GM23338 (cell line): ENCODE measurements at regions not wholly inside any gene's neighbourhood (a gene's known extent, or its start where the extent isn't known, plus 50 kb on each side); places are given as distances from the start of the nearest gene placed in this dataset.

Source experiments
- ATAC-seq: fragments of 200-7000 bp; cut with Tn5 transposase; 3 replicates; pipeline ENCODE4 v1.9.1; 2020
- DNase-seq: peaks from one replicate; pipeline ENCODE4 v3.0.0-alpha.2; 2015; ENCODE audit warnings: low spot score
- H2AFZ ChIP-seq: fragments of 200-600 bp; sonication (generic); 2 replicates; pipeline ENCODE4 v1.8.0; 2016; ENCODE audit warnings: antibody characterized with exemption, mild to moderate bottlenecking, moderate library complexity
- H3F3A ChIP-seq: fragments of 200-600 bp; sonication (generic); replicated peaks from 2 replicates; pipeline ENCODE4 v1.8.0; 2017; ENCODE audit warnings: antibody characterized with exemption, mixed run types, low read depth
- H3K27ac ChIP-seq: fragments of 200-600 bp; sonication (generic); 2 replicates; pipeline ENCODE4 v1.6.1; 2016; ENCODE audit warnings: low read depth
- H3K27me3 ChIP-seq: fragments of 200-600 bp; sonication (generic); 2 replicates; pipeline ENCODE4 v1.8.0; 2016; ENCODE audit warnings: mild to moderate bottlenecking, mixed run types, moderate library complexity; ENCODE audit not compliant: insufficient read depth
- H3K36me3 ChIP-seq: fragments of 200-600 bp; sonication (generic); 2 replicates; pipeline ENCODE4 v1.8.0; 2016; ENCODE audit warnings: mild to moderate bottlenecking; ENCODE audit not compliant: insufficient read depth
- H3K4me1 ChIP-seq: fragments of 200-600 bp; sonication (generic); 2 replicates; pipeline ENCODE4 v1.8.0; 2016; ENCODE audit warnings: mild to moderate bottlenecking, moderate library complexity; ENCODE audit not compliant: insufficient read depth
- H3K4me2 ChIP-seq: fragments of 200-600 bp; sonication (generic); 2 replicates; pipeline ENCODE4 v1.7.1; 2017; ENCODE audit warnings: mixed run types
- H3K4me3 ChIP-seq: fragments of 200-600 bp; sonication (generic); 2 replicates; pipeline ENCODE4 v1.6.1; 2016; ENCODE audit warnings: mixed run types
- H3K79me2 ChIP-seq: fragments of 200-600 bp; sonication (generic); replicated peaks from 2 replicates; pipeline ENCODE4 v1.8.0; 2017; ENCODE audit warnings: mild to moderate bottlenecking; ENCODE audit not compliant: insufficient read depth
- H3K9me2 ChIP-seq: fragments of 200-600 bp; sonication (generic); 2 replicates; pipeline ENCODE4 v1.8.0; 2017; ENCODE audit not compliant: insufficient read depth
- H4K20me1 ChIP-seq: fragments of 200-600 bp; sonication (generic); replicated peaks from 2 replicates; pipeline ENCODE4 v1.8.0; 2017; ENCODE audit warnings: mild to moderate bottlenecking; ENCODE audit not compliant: insufficient read depth
- H3K27ac Mint-ChIP-seq: 2 replicates; pipeline ENCODE4 v1.8.0; 2020; ENCODE audit warnings: inconsistent platforms, mild to moderate bottlenecking, moderate library complexity, mixed read lengths
- H3K27me3 Mint-ChIP-seq: 3 replicates; pipeline ENCODE4 v1.8.0; 2022; ENCODE audit warnings: low read depth, mild to moderate bottlenecking, moderate library complexity, mixed read lengths, inconsistent platforms; ENCODE audit not compliant: insufficient read depth, poor library complexity
- H3K36me3 Mint-ChIP-seq: 3 replicates; pipeline ENCODE4 v1.8.0; 2021; ENCODE audit warnings: low read depth, mild to moderate bottlenecking, inconsistent platforms, moderate library complexity, mixed read lengths
- H3K4me1 Mint-ChIP-seq: 3 replicates; pipeline ENCODE4 v1.8.0; 2020; ENCODE audit warnings: mild to moderate bottlenecking, inconsistent platforms, mixed read lengths
- H3K4me3 Mint-ChIP-seq: 3 replicates; pipeline ENCODE4 v1.8.0; 2021; ENCODE audit warnings: moderate library complexity, mild to moderate bottlenecking, inconsistent platforms, mixed read lengths
- H3K9me3 Mint-ChIP-seq: 3 replicates; pipeline ENCODE4 v1.8.0; 2020; ENCODE audit warnings: moderate library complexity, mild to moderate bottlenecking, inconsistent platforms, mixed read lengths
- CREB1 ChIP-seq: fragments of 250-450 bp; sonication (Bioruptor Pico); IDR thresholded peaks from 2 replicates; pipeline ENCODE4 v1.5.0; 2020; ENCODE audit warnings: low read depth, mild to moderate bottlenecking, moderate library complexity
- ETS1 ChIP-seq: IDR thresholded peaks from 2 replicates; pipeline ENCODE4 v1.6.1; 2016; ENCODE audit warnings: antibody characterized with exemption
- EZH2 ChIP-seq: fragments of 200-600 bp; sonication (generic); IDR thresholded peaks from one replicate; pipeline ENCODE4 v1.8.0; 2017; ENCODE audit warnings: antibody characterized with exemption, mild to moderate bottlenecking, low read depth; ENCODE audit not compliant: unreplicated experiment
- EZH2phosphoT487 ChIP-seq: fragments of 200-600 bp; sonication (generic); IDR thresholded peaks from one replicate; pipeline ENCODE4 v1.8.1; 2018; ENCODE audit warnings: antibody characterized with exemption; ENCODE audit not compliant: unreplicated experiment
- JUNB ChIP-seq: IDR thresholded peaks from one replicate; pipeline ENCODE4 v1.6.1; 2016; ENCODE audit warnings: antibody characterized with exemption; ENCODE audit not compliant: unreplicated experiment
- NANOG ChIP-seq: IDR thresholded peaks from 2 replicates; pipeline ENCODE4 v1.6.1; 2016; ENCODE audit warnings: antibody characterized with exemption, borderline replicate concordance
- POLR2AphosphoS5 ChIP-seq: IDR thresholded peaks from 2 replicates; pipeline ENCODE4 v1.6.1; 2016; ENCODE audit warnings: antibody characterized with exemption, low read depth
- STAT1 ChIP-seq: IDR thresholded peaks from one replicate; pipeline ENCODE4 v1.6.1; 2016; ENCODE audit warnings: antibody characterized with exemption; ENCODE audit not compliant: unreplicated experiment
- ZNF114 ChIP-seq: fragments of 250-450 bp; sonication (Bioruptor Pico); IDR thresholded peaks from 2 replicates; pipeline ENCODE4 v1.5.0; 2020; ENCODE audit warnings: mild to moderate bottlenecking, moderate library complexity
- ZNF331 ChIP-seq: fragments of 250-450 bp; sonication (Bioruptor Pico); IDR thresholded peaks from 2 replicates; pipeline ENCODE4 v1.5.0; 2020; ENCODE audit warnings: low read depth, mild to moderate bottlenecking, moderate library complexity
- TF ChIP-seq, protein P1 (sequence below), 2 experiments: fragments of 200-600 bp in 1 of 2; sonication (generic) in 1 of 2; conservative IDR thresholded peaks; 2 replicates each; pipeline versions ENCODE4 v1.5.1 to v1.6.1; 2016 to 2017; ENCODE audit warnings: antibody characterized with exemption in 2 of 2, low read depth in 2 of 2, mild to moderate bottlenecking in 2 of 2, moderate library complexity in 1 of 2
- TF ChIP-seq, protein P2 (sequence below): IDR thresholded peaks from one replicate; pipeline ENCODE4 v1.6.1; 2018; ENCODE audit warnings: antibody characterized with exemption; ENCODE audit not compliant: unreplicated experiment

GRCh38 chr3:74771401-74771800 is 156.9 kb upstream of the CNTN3 start:
- no peaks in the 10 kb centered on the region for H3K9me2 ChIP-seq
- H3F3A ChIP-seq = no peaks in the 10 kb centered on the region
- ATAC-seq (no peak), DNase-seq (no peak)
- H3K4me1 ChIP-seq = no peaks in the 10 kb centered on the region
- H3K36me3 ChIP-seq = no peaks in the 10 kb centered on the region
- no peaks in the 10 kb centered on the region for H3K79me2 ChIP-seq
- no peaks in the 10 kb centered on the region for H3K27me3 ChIP-seq
- Mint-ChIP-seq H3K4me3 (no peak overlapping the region), H3K36me3 (no peaks in the 10 kb centered on the region), H3K27me3 (peaks cover 2% of the 10 kb centered on the region), H3K9me3 (no peaks in the 10 kb centered on the region), H3K4me1 (no peaks in the 10 kb centered on the region), H3K27ac (no peak overlapping the region)
- no peak overlapping the region for H3K4me2 ChIP-seq
- no peak overlapping the region for H2AFZ ChIP-seq
- TF ChIP-seq EZH2 (no peak), POLR2AphosphoS5 (no peak), STAT1 (no peak), ZNF331 (CRISPR knock-in tag) (no peak), ZNF114 (no peak), CREB1 (CRISPR knock-in tag) (no peak)
- no peak overlapping the region for H3K4me3 ChIP-seq
- H4K20me1 ChIP-seq = no peaks in the 10 kb centered on the region
- no peak overlapping the region for H3K27ac ChIP-seq

DNA sequence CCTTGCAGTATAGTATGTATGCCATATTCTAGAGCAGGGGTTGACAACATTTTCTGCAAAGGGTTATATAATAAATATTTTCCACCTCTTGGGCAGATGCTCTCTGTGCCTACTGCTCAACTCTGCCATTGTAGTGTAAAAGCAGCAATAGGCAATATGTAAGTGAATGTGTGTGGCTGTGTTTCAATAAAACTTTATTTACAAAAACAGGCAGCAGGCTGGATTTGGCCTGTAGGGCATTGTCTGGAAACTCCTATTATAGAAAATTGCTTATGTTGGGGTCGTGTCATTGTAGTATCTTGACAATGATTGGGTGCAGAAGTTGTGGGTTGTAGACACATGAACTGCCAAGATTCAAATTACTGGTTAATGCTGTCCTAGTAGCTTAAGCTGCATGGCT is 153.6 kb upstream of the CNTN3 start:
- Mint-ChIP-seq H3K27me3 (peaks cover 2% of the 10 kb centered on the region), H3K36me3 (no peaks in the 10 kb centered on the region), H3K27ac (no peak overlapping the region), H3K4me1 (no peaks in the 10 kb centered on the region), H3K9me3 (no peaks in the 10 kb centered on the region), H3K4me3 (no peak overlapping the region)
- Histone ChIP-seq H3K27ac (no peak overlapping the region), H3K4me3 (no peak overlapping the region), H2AFZ (no peak overlapping the region), H4K20me1 (no peaks in the 10 kb centered on the region), H3K79me2 (no peaks in the 10 kb centered on the region), H3K27me3 (no peaks in the 10 kb centered on the region), H3F3A (no peaks in the 10 kb centered on the region), H3K9me2 (no peaks in the 10 kb centered on the region), H3K36me3 (no peaks in the 10 kb centered on the region), H3K4me2 (no peak overlapping the region), H3K4me1 (no peaks in the 10 kb centered on the region)
- DNase-seq (no peak), ATAC-seq (no peak)
- no peak for TF ChIP-seq POLR2AphosphoS5
- TF ChIP-seq EZH2 = no peak
- no peak for TF ChIP-seq CREB1 (CRISPR knock-in tag)
- no peak for TF ChIP-seq EZH2phosphoT487
- TF ChIP-seq, protein P1, sequence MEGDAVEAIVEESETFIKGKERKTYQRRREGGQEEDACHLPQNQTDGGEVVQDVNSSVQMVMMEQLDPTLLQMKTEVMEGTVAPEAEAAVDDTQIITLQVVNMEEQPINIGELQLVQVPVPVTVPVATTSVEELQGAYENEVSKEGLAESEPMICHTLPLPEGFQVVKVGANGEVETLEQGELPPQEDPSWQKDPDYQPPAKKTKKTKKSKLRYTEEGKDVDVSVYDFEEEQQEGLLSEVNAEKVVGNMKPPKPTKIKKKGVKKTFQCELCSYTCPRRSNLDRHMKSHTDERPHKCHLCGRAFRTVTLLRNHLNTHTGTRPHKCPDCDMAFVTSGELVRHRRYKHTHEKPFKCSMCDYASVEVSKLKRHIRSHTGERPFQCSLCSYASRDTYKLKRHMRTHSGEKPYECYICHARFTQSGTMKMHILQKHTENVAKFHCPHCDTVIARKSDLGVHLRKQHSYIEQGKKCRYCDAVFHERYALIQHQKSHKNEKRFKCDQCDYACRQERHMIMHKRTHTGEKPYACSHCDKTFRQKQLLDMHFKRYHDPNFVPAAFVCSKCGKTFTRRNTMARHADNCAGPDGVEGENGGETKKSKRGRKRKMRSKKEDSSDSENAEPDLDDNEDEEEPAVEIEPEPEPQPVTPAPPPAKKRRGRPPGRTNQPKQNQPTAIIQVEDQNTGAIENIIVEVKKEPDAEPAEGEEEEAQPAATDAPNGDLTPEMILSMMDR (conservative IDR thresholded peaks at IDR 0.05; ENCODE audit: low read depth in 2 of 2) = no peak
- no peak for TF ChIP-seq JUNB
- TF ChIP-seq STAT1 = no peak
- TF ChIP-seq NANOG = no peak
- TF ChIP-seq, protein P2, sequence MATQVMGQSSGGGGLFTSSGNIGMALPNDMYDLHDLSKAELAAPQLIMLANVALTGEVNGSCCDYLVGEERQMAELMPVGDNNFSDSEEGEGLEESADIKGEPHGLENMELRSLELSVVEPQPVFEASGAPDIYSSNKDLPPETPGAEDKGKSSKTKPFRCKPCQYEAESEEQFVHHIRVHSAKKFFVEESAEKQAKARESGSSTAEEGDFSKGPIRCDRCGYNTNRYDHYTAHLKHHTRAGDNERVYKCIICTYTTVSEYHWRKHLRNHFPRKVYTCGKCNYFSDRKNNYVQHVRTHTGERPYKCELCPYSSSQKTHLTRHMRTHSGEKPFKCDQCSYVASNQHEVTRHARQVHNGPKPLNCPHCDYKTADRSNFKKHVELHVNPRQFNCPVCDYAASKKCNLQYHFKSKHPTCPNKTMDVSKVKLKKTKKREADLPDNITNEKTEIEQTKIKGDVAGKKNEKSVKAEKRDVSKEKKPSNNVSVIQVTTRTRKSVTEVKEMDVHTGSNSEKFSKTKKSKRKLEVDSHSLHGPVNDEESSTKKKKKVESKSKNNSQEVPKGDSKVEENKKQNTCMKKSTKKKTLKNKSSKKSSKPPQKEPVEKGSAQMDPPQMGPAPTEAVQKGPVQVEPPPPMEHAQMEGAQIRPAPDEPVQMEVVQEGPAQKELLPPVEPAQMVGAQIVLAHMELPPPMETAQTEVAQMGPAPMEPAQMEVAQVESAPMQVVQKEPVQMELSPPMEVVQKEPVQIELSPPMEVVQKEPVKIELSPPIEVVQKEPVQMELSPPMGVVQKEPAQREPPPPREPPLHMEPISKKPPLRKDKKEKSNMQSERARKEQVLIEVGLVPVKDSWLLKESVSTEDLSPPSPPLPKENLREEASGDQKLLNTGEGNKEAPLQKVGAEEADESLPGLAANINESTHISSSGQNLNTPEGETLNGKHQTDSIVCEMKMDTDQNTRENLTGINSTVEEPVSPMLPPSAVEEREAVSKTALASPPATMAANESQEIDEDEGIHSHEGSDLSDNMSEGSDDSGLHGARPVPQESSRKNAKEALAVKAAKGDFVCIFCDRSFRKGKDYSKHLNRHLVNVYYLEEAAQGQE = no peak
- TF ChIP-seq ETS1 = no peak
- TF ChIP-seq ZNF114 = no peak
- no peak for TF ChIP-seq ZNF331 (CRISPR knock-in tag)
